ENCODE measurements at regions not wholly inside any gene's neighbourhood (a gene's known extent, or its start where the extent isn't known, plus 50 kb on each side); places are given as distances from the start of the nearest gene placed in this dataset.

DNA sequence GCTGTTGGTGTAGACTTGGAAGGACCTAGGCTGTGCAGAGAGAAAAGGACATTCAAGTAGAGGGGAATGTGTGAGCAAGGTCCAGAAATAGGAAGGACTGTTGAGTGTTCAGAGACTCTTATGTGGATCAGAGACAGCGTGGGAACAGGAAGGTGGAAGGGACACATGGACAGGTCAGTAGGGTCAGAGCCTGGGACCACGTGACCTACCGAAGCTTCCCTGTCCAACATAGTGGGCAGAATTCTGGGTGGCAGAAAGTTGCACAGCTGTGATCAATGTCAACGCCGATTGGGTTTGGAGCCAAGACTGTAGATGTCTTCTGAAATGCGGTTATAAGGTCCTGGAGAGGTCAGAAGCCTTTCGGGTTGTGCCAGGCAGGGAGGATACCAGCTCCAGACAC lies 195.9 kb upstream of the MKI67 start:
- Mint-ChIP-seq H3K27ac (no peak overlapping the region), H3K36me3 (ENCODE audit: low read depth) (no peaks in the 10 kb centered on the region), H3K4me1 (no peaks in the 10 kb centered on the region), H3K27me3 (peaks cover 3% of the 10 kb centered on the region), H3K9me3 (ENCODE audit: low read depth) (no peaks in the 10 kb centered on the region), H3K4me3 (no peak overlapping the region)
- DNase-seq (no peak), ATAC-seq (no peak)
- intact Hi-C loops (cut with DNase I, micrococcal nuclease): no loop called here
- CTCF ChIA-PET: interaction anchor here (1.3 kb wide), 1 partner anchor 54 kb away, joined by 5 read pairs; no protein-coding TSS in a partner anchor
- POLR2A ChIA-PET: no interaction called here

DNA sequence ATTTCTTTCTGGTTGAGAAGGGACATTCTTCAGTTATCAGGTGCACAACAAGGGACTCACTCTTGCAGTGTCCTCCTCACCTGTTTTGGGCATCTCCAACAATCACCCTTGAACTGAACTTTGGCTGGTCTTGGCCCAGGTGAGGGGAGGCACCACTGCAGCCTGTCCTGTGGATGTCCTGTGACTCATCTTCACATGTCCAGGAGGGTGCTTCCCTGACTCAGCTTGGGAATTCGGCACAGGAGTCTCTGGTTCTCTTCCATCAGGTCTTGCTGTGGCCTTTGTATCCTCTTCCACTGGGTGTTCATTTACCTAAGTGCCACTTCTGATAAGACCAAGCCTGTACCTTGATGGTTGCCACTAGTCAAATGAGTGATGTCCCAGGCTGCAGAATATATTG lies 196.7 kb upstream of the MKI67 start:
- Mint-ChIP-seq H3K4me1 (no peaks in the 10 kb centered on the region), H3K9me3 (ENCODE audit: low read depth) (no peaks in the 10 kb centered on the region), H3K27ac (no peak overlapping the region), H3K4me3 (no peak overlapping the region), H3K36me3 (ENCODE audit: low read depth) (no peaks in the 10 kb centered on the region), H3K27me3 (peaks cover 3% of the 10 kb centered on the region)
- ATAC-seq (no peak), DNase-seq (no peak)
- ChIA-PET POLR2A (no interaction called here), CTCF (interaction anchor here (1.3 kb wide), 1 partner anchor 55 kb away, joined by 5 read pairs; no protein-coding TSS in a partner anchor)
- intact Hi-C loops (cut with DNase I, micrococcal nuclease): no loop called here

DNA sequence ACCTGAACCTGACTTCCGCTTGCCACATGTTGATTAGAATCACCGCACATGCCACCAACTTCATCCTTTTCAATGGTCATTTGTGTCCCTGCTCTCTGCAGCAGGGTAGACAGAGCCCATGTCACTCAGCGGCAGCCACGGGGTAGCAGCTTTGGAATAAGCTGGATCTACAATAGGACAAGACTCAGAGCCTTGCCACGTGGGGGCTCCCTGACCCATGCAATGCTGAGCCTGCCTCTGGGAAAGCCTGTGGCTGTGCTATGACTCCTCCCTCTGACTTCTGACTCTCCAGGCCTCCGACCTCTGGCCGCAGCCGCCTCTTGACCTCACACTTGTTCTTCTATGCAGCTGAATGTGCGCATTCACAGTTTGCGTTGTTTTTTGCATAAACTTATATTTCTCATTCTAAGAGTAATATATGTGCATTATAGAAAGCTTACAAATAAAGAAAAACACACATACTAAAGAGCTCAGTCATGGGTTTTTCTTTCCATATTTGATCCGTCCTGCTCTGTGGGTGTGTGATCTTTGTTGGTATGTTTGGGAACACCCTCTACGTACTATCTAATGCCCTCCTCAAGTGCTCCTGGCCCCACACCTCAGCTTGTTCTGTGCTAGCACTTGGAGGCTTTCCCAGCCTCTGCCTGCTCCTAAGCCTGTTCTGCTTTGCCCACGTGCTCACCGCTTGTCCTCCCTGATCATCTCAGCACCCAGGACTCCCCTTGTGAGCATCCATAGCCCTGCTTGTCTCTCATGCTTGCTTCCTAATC lies 198.0 kb upstream of the MKI67 start:
- CTCF ChIA-PET: interaction anchor here (0.7 to 1.1 kb wide), 4 partner anchors 10 to 719 kb away, joined by 3 read pairs; no protein-coding TSS in a partner anchor
- no peaks in the 10 kb centered on the region for H3K4me1 Mint-ChIP-seq
- no peak overlapping the region for H3K4me3 Mint-ChIP-seq
- intact Hi-C loops (cut with DNase I, micrococcal nuclease): no loop called here
- POLR2A ChIA-PET: no interaction called here
- no peaks in the 10 kb centered on the region for H3K9me3 Mint-ChIP-seq (ENCODE audit: low read depth)
- no peak overlapping the region for H3K27ac Mint-ChIP-seq
- H3K27me3 Mint-ChIP-seq: peaks cover 3% of the 10 kb centered on the region
- H3K36me3 Mint-ChIP-seq (ENCODE audit: low read depth): no peaks in the 10 kb centered on the region
- ATAC-seq (no peak), DNase-seq (peak; percentile 24)

DNA sequence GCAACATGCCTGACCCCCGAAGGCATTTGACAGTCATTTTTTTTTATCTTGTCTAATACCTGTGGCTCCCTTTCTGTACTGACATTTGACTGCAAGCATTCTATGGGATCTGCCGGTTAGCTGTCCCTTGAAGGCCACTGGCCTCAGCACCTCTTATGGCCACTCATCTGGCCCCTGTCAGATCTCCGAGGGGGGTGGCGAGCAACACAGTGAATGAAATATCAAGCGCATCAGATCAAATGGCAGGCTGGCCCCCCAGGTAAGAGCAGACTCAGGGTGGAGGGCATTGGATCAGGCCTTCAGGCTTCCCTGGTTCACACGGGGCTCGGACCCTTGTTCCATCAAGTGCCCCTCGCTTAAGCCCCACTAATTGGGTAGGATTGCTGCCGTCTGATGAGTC lies 199.6 kb upstream of the MKI67 start:
- Mint-ChIP-seq H3K27ac (no peak overlapping the region), H3K4me1 (no peaks in the 10 kb centered on the region), H3K27me3 (peaks cover 3% of the 10 kb centered on the region), H3K9me3 (ENCODE audit: low read depth) (no peaks in the 10 kb centered on the region), H3K4me3 (no peak overlapping the region), H3K36me3 (ENCODE audit: low read depth) (no peaks in the 10 kb centered on the region)
- ChIA-PET CTCF (no interaction called here), POLR2A (no interaction called here)
- DNase-seq: no peak
- intact Hi-C loops (cut with DNase I, micrococcal nuclease): no loop called here
- no peak for ATAC-seq

DNA sequence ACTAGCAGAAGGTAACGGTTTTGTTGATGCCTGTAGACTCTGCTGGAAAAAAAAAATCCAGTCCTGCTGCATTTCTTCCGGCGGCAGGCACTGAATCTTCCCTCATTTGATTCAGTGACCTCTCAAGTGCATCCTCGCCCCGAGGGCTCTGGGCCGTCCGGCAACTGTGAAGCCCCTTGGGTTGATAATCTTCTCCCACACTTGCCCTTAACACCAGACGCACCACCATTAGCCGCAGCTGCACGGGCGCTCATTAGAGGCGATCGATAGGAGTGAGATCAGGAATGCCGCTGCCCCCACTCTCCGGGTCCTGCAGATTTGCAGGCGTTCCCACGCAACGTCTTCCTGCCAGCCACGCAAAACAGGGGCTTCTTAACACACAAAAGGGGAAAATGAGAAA lies 200.0 kb upstream of the MKI67 start:
- no peak for DNase-seq
- Mint-ChIP-seq H3K4me1 (no peaks in the 10 kb centered on the region), H3K4me3 (no peak overlapping the region), H3K27ac (no peak overlapping the region), H3K36me3 (ENCODE audit: low read depth) (no peaks in the 10 kb centered on the region), H3K27me3 (peaks cover 3% of the 10 kb centered on the region), H3K9me3 (ENCODE audit: low read depth) (no peaks in the 10 kb centered on the region)
- no peak for ATAC-seq
- intact Hi-C loops (cut with DNase I, micrococcal nuclease): no loop called here
- ChIA-PET POLR2A (no interaction called here), CTCF (no interaction called here)

DNA sequence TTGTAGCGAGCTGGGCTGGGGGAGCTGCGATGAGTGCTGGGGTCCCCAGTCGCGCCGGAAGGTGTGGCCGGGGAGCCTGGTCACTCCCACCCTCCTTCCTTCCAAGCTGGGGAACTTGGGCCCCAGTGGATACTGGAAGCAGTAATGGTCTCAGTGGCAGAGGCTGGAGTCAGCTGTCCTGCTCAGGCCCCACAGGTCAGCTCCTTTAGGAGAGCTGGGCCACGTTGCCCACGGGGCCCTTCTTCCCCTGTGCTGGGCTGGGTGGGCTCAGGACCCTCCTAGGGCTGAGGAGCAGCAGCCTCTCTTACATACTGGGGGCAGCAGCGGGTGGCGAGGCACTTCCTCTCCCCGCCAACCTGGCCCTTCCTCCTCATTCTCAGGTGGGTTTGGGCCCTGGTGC lies 200.6 kb upstream of the MKI67 start:
- Mint-ChIP-seq H3K9me3 (ENCODE audit: low read depth) (no peaks in the 10 kb centered on the region), H3K27me3 (peaks cover 2% of the 10 kb centered on the region), H3K4me3 (no peak overlapping the region), H3K27ac (no peak overlapping the region), H3K36me3 (ENCODE audit: low read depth) (no peaks in the 10 kb centered on the region), H3K4me1 (no peaks in the 10 kb centered on the region)
- ChIA-PET POLR2A (no interaction called here), CTCF (no interaction called here)
- DNase-seq: no peak
- intact Hi-C loops (cut with DNase I, micrococcal nuclease): no loop called here
- ATAC-seq: no peak

DNA sequence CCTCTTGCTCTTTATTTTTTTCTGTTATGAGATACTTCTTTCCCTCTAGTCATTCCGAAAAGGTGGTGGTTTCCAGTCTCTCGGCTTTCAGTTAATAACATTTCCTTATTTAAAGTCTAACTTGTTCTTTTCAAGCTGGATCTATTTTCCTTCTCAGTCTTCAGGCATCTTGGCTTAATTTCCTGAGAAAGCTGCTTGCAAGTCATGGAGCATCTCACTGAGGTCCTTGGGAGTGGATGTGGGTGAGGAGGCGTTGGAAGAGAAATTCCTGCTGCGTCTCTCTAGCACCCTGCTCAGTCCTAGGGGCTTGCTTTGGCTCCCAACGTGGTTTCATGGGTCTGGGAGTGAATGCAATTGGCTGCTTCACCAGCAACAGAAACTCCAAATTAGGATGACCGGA lies 210.2 kb upstream of the MKI67 start:
- ChIA-PET CTCF (no interaction called here), POLR2A (no interaction called here)
- Mint-ChIP-seq H3K4me1 (no peaks in the 10 kb centered on the region), H3K27ac (no peak overlapping the region), H3K27me3 (peaks cover 7% of the 10 kb centered on the region), H3K4me3 (no peak overlapping the region), H3K36me3 (ENCODE audit: low read depth) (no peaks in the 10 kb centered on the region), H3K9me3 (ENCODE audit: low read depth) (no peaks in the 10 kb centered on the region)
- ATAC-seq (no peak), DNase-seq (no peak)
- intact Hi-C loops (cut with DNase I, micrococcal nuclease): no loop called here

DNA sequence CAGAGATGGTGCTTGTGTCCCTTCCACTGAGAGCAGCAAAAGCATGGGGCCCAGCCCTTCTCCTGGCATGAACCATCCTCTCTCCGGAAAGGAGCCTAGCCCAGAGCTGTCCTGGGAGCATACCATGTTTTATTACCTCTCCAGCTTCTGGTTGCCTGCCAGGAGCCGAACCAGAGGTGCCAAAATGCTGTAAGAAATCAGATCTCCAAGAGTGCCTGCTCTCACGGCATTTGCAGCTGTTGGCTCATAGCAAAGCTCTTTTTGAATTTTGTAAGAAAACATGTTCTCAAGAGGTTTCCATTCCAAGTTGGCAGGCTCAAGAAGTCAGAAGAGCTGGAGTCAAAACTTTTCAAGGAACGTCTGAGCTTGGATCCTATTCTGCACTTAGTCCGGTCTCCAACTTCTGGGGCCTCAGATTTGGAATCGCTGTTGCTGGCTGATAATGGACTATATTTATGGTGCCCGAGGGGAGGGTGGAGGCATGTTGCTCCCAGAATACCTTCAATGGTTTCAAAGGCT lies 211.7 kb upstream of the MKI67 start:
- no peak for DNase-seq
- Mint-ChIP-seq H3K4me1 (no peaks in the 10 kb centered on the region), H3K27ac (no peak overlapping the region), H3K27me3 (peaks cover 5% of the 10 kb centered on the region), H3K9me3 (ENCODE audit: low read depth) (no peaks in the 10 kb centered on the region), H3K36me3 (ENCODE audit: low read depth) (no peaks in the 10 kb centered on the region), H3K4me3 (no peak overlapping the region)
- no peak for ATAC-seq
- ChIA-PET CTCF (interaction anchor here (0.7 to 1.4 kb wide), 2 partner anchors 13 to 1656 kb away, joined by 3 to 4 read pairs; no protein-coding TSS in a partner anchor), POLR2A (no interaction called here)
- intact Hi-C loops (cut with DNase I, micrococcal nuclease): no loop called here

DNA sequence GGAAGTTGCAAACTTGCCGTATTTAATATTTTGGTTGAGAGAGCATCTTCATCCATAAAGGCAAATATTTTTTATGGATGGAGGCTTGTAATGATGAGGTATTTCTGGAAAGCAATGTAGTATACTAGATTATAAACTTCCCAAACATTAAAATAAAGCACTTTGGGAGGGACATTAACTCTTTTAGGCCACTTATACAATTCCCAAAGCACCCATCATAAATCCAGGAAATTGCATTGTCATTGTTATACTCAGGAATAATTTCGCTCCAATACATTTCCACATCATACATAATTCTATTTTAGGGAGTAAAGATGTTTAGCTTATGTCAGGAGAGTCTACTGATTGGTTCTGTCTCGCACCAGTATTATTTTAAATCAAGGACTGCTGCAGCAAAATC lies 212.7 kb upstream of the MKI67 start:
- POLR2A ChIA-PET: no interaction called here
- H3K27me3 Mint-ChIP-seq: peaks cover 5% of the 10 kb centered on the region
- H3K4me3 Mint-ChIP-seq: no peak overlapping the region
- ATAC-seq: no peak
- intact Hi-C loops (cut with DNase I, micrococcal nuclease): no loop called here
- DNase-seq: no peak
- CTCF ChIA-PET: interaction anchor here (0.6 kb wide), 1 partner anchor 14 kb away, joined by 3 read pairs; no protein-coding TSS in a partner anchor
- H3K27ac Mint-ChIP-seq: no peak overlapping the region
- H3K9me3 Mint-ChIP-seq (ENCODE audit: low read depth): no peaks in the 10 kb centered on the region
- H3K36me3 Mint-ChIP-seq (ENCODE audit: low read depth): no peaks in the 10 kb centered on the region
- no peaks in the 10 kb centered on the region for H3K4me1 Mint-ChIP-seq

DNA sequence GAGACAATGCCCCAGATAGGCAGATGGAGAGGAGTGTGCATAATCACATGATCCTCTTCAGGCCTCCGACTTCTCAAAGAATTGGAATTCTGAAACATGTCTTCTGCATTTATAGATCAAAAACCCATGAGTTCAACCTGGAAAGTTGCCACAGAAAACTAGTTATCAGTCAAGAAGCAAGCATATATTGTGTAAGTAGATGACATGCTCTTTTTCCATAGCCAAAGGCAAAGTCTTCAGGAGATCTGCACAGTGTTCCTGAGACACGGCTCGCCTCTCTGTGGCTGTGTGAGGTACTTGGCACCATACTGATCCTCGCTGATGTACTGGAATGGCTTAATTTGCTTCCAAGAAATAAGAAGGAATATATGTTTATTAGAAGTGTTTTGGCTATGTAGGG lies 213.5 kb upstream of the MKI67 start:
- intact Hi-C loops (cut with DNase I, micrococcal nuclease): no loop called here
- Mint-ChIP-seq H3K9me3 (ENCODE audit: low read depth) (no peaks in the 10 kb centered on the region), H3K27ac (no peak overlapping the region), H3K4me3 (no peak overlapping the region), H3K4me1 (no peaks in the 10 kb centered on the region), H3K36me3 (ENCODE audit: low read depth) (no peaks in the 10 kb centered on the region), H3K27me3 (peaks cover 5% of the 10 kb centered on the region)
- no peak for DNase-seq
- CTCF ChIA-PET: interaction anchor here (0.5 to 0.6 kb wide), 2 partner anchors 15 to 271 kb away, joined by 3 read pairs; no protein-coding TSS in a partner anchor
- ATAC-seq: no peak
- POLR2A ChIA-PET: no interaction called here

DNA sequence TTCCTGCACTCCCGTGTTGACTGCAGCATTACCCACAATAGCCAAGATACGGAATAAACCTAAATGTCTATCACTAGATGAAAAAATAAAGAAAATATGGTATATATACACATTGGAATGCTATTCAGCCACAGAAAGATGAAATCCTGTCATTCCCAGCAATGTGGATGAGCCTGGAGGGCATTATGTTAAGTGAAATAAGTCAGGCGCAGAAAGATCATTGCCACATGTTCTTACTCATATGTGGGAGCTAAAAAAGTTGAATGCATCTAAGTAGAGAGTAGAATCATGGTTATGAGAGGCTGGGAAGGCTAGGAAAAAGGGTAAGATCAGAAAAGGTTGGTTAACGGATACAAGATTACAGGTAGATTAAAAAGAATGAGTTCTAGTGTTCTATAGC lies 219.1 kb upstream of the MKI67 start:
- no peak for DNase-seq
- ChIA-PET CTCF (no interaction called here), POLR2A (no interaction called here)
- intact Hi-C loops (cut with DNase I, micrococcal nuclease): no loop called here
- no peaks in the 10 kb centered on the region for H3K9me3 Mint-ChIP-seq (ENCODE audit: low read depth)
- no peak overlapping the region for H3K4me3 Mint-ChIP-seq
- H3K27ac Mint-ChIP-seq: no peak overlapping the region
- H3K27me3 Mint-ChIP-seq: peaks cover 6% of the 10 kb centered on the region
- no peaks in the 10 kb centered on the region for H3K36me3 Mint-ChIP-seq (ENCODE audit: low read depth)
- no peak for ATAC-seq
- H3K4me1 Mint-ChIP-seq: no peaks in the 10 kb centered on the region

DNA sequence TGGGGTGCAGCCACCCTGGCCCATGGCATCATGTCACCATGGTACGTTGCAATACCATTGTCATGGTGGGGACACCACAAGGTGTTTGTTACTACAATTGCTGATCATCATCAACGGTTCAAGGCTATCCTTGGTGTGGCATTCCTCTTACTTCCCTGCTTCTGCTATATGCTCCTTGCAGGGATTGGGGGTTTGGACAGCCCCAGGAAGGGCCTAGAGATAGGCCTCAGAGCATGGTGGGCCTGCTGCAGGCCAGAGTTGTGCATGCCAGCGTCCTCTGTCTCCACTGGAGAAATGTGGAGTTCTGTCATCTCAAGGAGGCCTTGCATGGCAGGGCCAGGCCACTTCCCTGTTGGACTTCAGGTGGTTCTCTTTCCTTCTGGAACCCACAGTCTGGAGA lies 234.6 kb upstream of the MKI67 start:
- no peak for ATAC-seq
- no peaks in the 10 kb centered on the region for H3K36me3 Mint-ChIP-seq (ENCODE audit: low read depth)
- peaks cover 9% of the 10 kb centered on the region for H3K27me3 Mint-ChIP-seq
- H3K4me1 Mint-ChIP-seq: no peaks in the 10 kb centered on the region
- H3K9me3 Mint-ChIP-seq (ENCODE audit: low read depth): peaks cover 4% of the 10 kb centered on the region
- no peak overlapping the region for H3K27ac Mint-ChIP-seq
- ChIA-PET POLR2A (no interaction called here), CTCF (no interaction called here)
- H3K4me3 Mint-ChIP-seq: no peak overlapping the region
- no peak for DNase-seq
- intact Hi-C loops (cut with DNase I, micrococcal nuclease): no loop called here

Data from activated CD4-positive, alpha-beta T cell treated with anti-CD3 and anti-CD28 coated beads for 36 hours (primary cell).